ENCODE measurements at regions not wholly inside any gene's neighbourhood (a gene's known extent, or its start where the extent isn't known, plus 50 kb on each side); places are given as distances from the start of the nearest gene placed in this dataset.

GRCh38 chr10:53109320-53109719 lies 336.7 kb upstream of the MBL2 start:
- Histone ChIP-seq H3K4me3 (no peak overlapping the region), H3K27ac (no peak overlapping the region), H3K27me3 (no peaks in the 10 kb centered on the region), H3K36me3 (no peaks in the 10 kb centered on the region), H3K9me3 (no peaks in the 10 kb centered on the region), H3K4me1 (no peaks in the 10 kb centered on the region)
- 48 to 71% (median 60%) methylated on average over 2 of the region's 2 CpGs for WGBS, 4 donors
- intact Hi-C loops (cut with DNase I), result no loop called here
- DNase-seq (no peak), ATAC-seq (no peak)
- no peak for TF ChIP-seq POLR2A (IDR thresholded peaks at IDR 0.05)
- no peak for TF ChIP-seq CTCF (IDR thresholded peaks at IDR 0.05)

GRCh38 chr10:53108317-53108934 lies 335.8 kb upstream of the MBL2 start:
- ATAC-seq, result no peak
- no peak overlapping the region for H3K4me3 ChIP-seq
- no peaks in the 10 kb centered on the region for H3K27me3 ChIP-seq

GRCh38 chr10:53107711-53108110 lies 335.1 kb upstream of the MBL2 start:
- ATAC-seq (no peak), DNase-seq (no peak)
- H3K27me3 ChIP-seq, result no peaks in the 10 kb centered on the region
- H3K9me3 ChIP-seq, result peaks cover 0 to 10% (median 0%) of the 10 kb centered on the region in 12 donors
- intact Hi-C loops (cut with DNase I), result no loop called here
- H3K27ac ChIP-seq, result no peak overlapping the region
- no peaks in the 10 kb centered on the region for H3K36me3 ChIP-seq
- no peaks in the 10 kb centered on the region for H3K4me1 ChIP-seq
- no peak for TF ChIP-seq CTCF (IDR thresholded peaks at IDR 0.05)
- no peak for TF ChIP-seq POLR2A (IDR thresholded peaks at IDR 0.05)
- WGBS, 4 donors, result 78 to 85% (median 83%) methylated on average over 5 of the region's 5 CpGs
- no peak overlapping the region for H3K4me3 ChIP-seq

More at GRCh38 chr10:53108317-53108934, 335.8 kb upstream of the MBL2 start:
- no peaks in the 10 kb centered on the region for H3K4me1 ChIP-seq
- peaks cover 0 to 7% (median 0%) of the 10 kb centered on the region in 12 donors for H3K9me3 ChIP-seq
- DNase-seq, result no peak
- H3K27ac ChIP-seq, result no peak overlapping the region
- no peak for TF ChIP-seq POLR2A (IDR thresholded peaks at IDR 0.05)
- no peak for TF ChIP-seq CTCF (IDR thresholded peaks at IDR 0.05)
- 67 to 75% (median 69%) methylated on average over 4 of the region's 4 CpGs for WGBS, 4 donors
- intact Hi-C loops (cut with DNase I), result no loop called here
- H3K36me3 ChIP-seq, result no peaks in the 10 kb centered on the region

GRCh38 chr10:53102424-53102823 lies 329.8 kb upstream of the MBL2 start:
- H3K36me3 ChIP-seq, result no peaks in the 10 kb centered on the region
- H3K27me3 ChIP-seq, result no peaks in the 10 kb centered on the region
- H3K9me3 ChIP-seq, result peaks cover 0 to 10% (median 0%) of the 10 kb centered on the region in 12 donors
- no peak for TF ChIP-seq CTCF (IDR thresholded peaks at IDR 0.05)
- no peak for TF ChIP-seq POLR2A (IDR thresholded peaks at IDR 0.05)
- H3K4me1 ChIP-seq, result no peaks in the 10 kb centered on the region
- H3K27ac ChIP-seq, result no peak overlapping the region
- no peak overlapping the region for H3K4me3 ChIP-seq
- 79 to 87% (median 83%) methylated on average over 4 of the region's 4 CpGs for WGBS, 4 donors
- intact Hi-C loops (cut with DNase I), result no loop called here
- DNase-seq, result no peak
- no peak for ATAC-seq

Measured in heart left ventricle (tissue), 16 donors.